ENCODE measurements at regions not wholly inside any gene's neighbourhood (a gene's known extent, or its start where the extent isn't known, plus 50 kb on each side); places are given as distances from the start of the nearest gene placed in this dataset.

DNA sequence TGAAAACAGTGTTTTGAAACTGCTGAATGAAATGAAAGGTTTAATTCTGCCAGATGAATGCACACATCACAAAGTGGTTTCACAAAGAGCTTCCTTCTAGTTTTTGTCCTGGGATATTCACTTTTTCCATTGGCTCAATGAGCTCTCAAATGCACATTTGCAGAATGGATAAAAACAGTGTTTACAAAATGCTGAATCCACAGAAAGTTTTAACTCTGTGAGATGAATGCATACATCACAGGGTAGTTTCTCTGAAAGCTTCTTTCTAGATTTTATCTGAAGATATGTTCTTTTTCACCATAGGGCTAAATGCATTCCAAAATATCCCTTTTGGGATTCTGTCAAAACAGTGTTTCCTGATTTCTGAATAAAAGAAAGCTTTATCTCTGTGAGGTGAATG, 237.6 kb downstream of the OR4A5 start:
- TF ChIP-seq, protein P1, sequence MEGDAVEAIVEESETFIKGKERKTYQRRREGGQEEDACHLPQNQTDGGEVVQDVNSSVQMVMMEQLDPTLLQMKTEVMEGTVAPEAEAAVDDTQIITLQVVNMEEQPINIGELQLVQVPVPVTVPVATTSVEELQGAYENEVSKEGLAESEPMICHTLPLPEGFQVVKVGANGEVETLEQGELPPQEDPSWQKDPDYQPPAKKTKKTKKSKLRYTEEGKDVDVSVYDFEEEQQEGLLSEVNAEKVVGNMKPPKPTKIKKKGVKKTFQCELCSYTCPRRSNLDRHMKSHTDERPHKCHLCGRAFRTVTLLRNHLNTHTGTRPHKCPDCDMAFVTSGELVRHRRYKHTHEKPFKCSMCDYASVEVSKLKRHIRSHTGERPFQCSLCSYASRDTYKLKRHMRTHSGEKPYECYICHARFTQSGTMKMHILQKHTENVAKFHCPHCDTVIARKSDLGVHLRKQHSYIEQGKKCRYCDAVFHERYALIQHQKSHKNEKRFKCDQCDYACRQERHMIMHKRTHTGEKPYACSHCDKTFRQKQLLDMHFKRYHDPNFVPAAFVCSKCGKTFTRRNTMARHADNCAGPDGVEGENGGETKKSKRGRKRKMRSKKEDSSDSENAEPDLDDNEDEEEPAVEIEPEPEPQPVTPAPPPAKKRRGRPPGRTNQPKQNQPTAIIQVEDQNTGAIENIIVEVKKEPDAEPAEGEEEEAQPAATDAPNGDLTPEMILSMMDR (IDR thresholded peaks at IDR 0.05), result no peak
- no peak for TF ChIP-seq EZH2 (IDR thresholded peaks at IDR 0.05; ENCODE audit: borderline replicate concordance, insufficient read depth, low read depth, low read length, poor library complexity, severe bottlenecking)

Measured in B cell (primary cell).